HEK293 (cell line): ENCODE measurements at regions not wholly inside any gene's neighbourhood (a gene's known extent, or its start where the extent isn't known, plus 50 kb on each side); places are given as distances from the start of the nearest gene placed in this dataset.

Source experiments
- CTCF ChIA-PET: fragments of 350-600 bp; formaldehyde crosslinking; extraction: SDS; loops from one replicate; lab custom pipeline; 2021; ENCODE audit warnings: antibody characterized with exemption; lab: Yijun Ruan, JAX
- POLR2A ChIA-PET: fragments of 300-600 bp; formaldehyde crosslinking; extraction: SDS; loops from one replicate; lab custom pipeline; 2020; ENCODE audit warnings: antibody characterized with exemption, inconsistent platforms; lab: Yijun Ruan, JAX
- H3K27ac ChIP-seq: fragments of 200-500 bp; sonication (Bioruptor generic); 2 replicates; pipeline ENCODE4 v1.5.1; 2014; ENCODE audit warnings: low read depth, low read length, control low read depth, inconsistent platforms; ENCODE audit errors: extremely low read depth
- H3K36me3 ChIP-seq, 2 experiments: fragments of 200-500 bp in 1 of 2; sonication (Bioruptor generic) in 1 of 2; 1 replicate in 1 of 2; 2 replicates in 1 of 2; pipeline ENCODE4 v1.5.1; 2014 to 2017; ENCODE audit warnings: inconsistent platforms in 2 of 2, low read length in 2 of 2; ENCODE audit not compliant: control insufficient read depth in 2 of 2, insufficient read depth in 1 of 2
- H3K4me1 ChIP-seq: fragments of 200-500 bp; sonication (Bioruptor generic); 2 replicates; pipeline ENCODE4 v1.5.1; 2014; ENCODE audit warnings: mild to moderate bottlenecking, low read length, inconsistent platforms; ENCODE audit not compliant: control insufficient read depth, insufficient read depth
- H3K4me3 ChIP-seq: 2 replicates; pipeline ENCODE4 v1.5.1; 2011; ENCODE audit warnings: low read depth, mild to moderate bottlenecking, control low read depth, low read length, moderate library complexity
- H3K9me3 ChIP-seq: fragments of 200-500 bp; sonication (Bioruptor generic); 2 replicates; pipeline ENCODE4 v1.5.1; 2014; ENCODE audit warnings: low read depth, low read length, inconsistent platforms; ENCODE audit not compliant: control insufficient read depth, insufficient read depth
- ELK4 ChIP-seq: IDR thresholded peaks from 2 replicates; pipeline ENCODE4 v1.6.1; 2011; ENCODE audit warnings: mild to moderate bottlenecking, low read depth, low read length, borderline replicate concordance
- KLF16 ChIP-seq: fragments of 450-650 bp; formaldehyde crosslinking; IDR thresholded peaks from 2 replicates; pipeline ENCODE4 v1.5.1; 2017; ENCODE audit warnings: missing biosample characterization, missing genetic modification characterization
- ZBTB8A ChIP-seq: fragments of 450-650 bp; formaldehyde crosslinking; IDR thresholded peaks from 2 replicates; pipeline ENCODE4 v1.5.1; 2016; ENCODE audit warnings: missing biosample characterization, missing genetic modification characterization
- ZEB2 ChIP-seq: fragments of 450-650 bp; formaldehyde crosslinking; IDR thresholded peaks from 2 replicates; pipeline ENCODE4 v1.5.1; 2016; ENCODE audit warnings: missing biosample characterization, missing genetic modification characterization
- ZNF10 ChIP-seq: fragments of 450-650 bp; formaldehyde crosslinking; IDR thresholded peaks from 2 replicates; pipeline ENCODE4 v1.5.1; 2017; ENCODE audit warnings: missing biosample characterization, missing genetic modification characterization
- ZNF132 ChIP-seq: fragments of 450-650 bp; formaldehyde crosslinking; IDR thresholded peaks from 2 replicates; pipeline ENCODE4 v1.5.1; 2017; ENCODE audit warnings: missing biosample characterization, missing genetic modification characterization, borderline replicate concordance
- ZNF26 ChIP-seq: fragments of 450-650 bp; formaldehyde crosslinking; IDR thresholded peaks from 2 replicates; pipeline ENCODE4 v1.5.1; 2016; ENCODE audit warnings: missing biosample characterization, missing genetic modification characterization
- ZNF302 ChIP-seq: fragments of 450-650 bp; formaldehyde crosslinking; IDR thresholded peaks from 2 replicates; pipeline ENCODE4 v1.5.1; 2016; ENCODE audit warnings: missing biosample characterization, missing genetic modification characterization, low read depth
- ZNF391 ChIP-seq: fragments of 450-650 bp; formaldehyde crosslinking; IDR thresholded peaks from 2 replicates; pipeline ENCODE4 v1.5.1; 2016; ENCODE audit warnings: low read depth, missing biosample characterization, missing genetic modification characterization, borderline replicate concordance
- ZNF530 ChIP-seq: fragments of 450-650 bp; formaldehyde crosslinking; IDR thresholded peaks from 2 replicates; pipeline ENCODE4 v1.5.1; 2016; ENCODE audit warnings: low read depth, missing biosample characterization, missing genetic modification characterization
- ZNF548 ChIP-seq: fragments of 450-650 bp; formaldehyde crosslinking; IDR thresholded peaks from 2 replicates; pipeline ENCODE4 v1.5.1; 2016; ENCODE audit warnings: missing biosample characterization, missing genetic modification characterization
- ZNF555 ChIP-seq: fragments of 450-650 bp; formaldehyde crosslinking; conservative IDR thresholded peaks from 2 replicates; pipeline ENCODE4 v1.5.1; 2017; ENCODE audit warnings: missing biosample characterization, mild to moderate bottlenecking, missing genetic modification characterization, inconsistent platforms
- TF ChIP-seq, protein P1 (sequence below): fragments of 450-650 bp; formaldehyde crosslinking; IDR thresholded peaks from 2 replicates; pipeline ENCODE4 v1.5.1; 2016; ENCODE audit warnings: missing biosample characterization, missing genetic modification characterization, low read depth
- TF ChIP-seq, protein P2 (sequence below): fragments of 450-650 bp; formaldehyde crosslinking; IDR thresholded peaks from 2 replicates; pipeline ENCODE4 v1.5.1; 2016; ENCODE audit warnings: missing biosample characterization, missing genetic modification characterization, borderline replicate concordance
- TF ChIP-seq, protein P3 (sequence below): fragments of 450-650 bp; formaldehyde crosslinking; IDR thresholded peaks from 2 replicates; pipeline ENCODE4 v1.5.1; 2016; ENCODE audit warnings: missing biosample characterization, missing genetic modification characterization

GRCh38 chr4:132056496-132056895, 1092.6 kb upstream of the PCDH10 start:
- Histone ChIP-seq H3K9me3 (no peaks in the 10 kb centered on the region), H3K4me1 (no peaks in the 10 kb centered on the region), H3K36me3 (no peaks in the 10 kb centered on the region), H3K27ac (no peak overlapping the region), H3K4me3 (no peak overlapping the region)
- ChIA-PET CTCF (no interaction called here), POLR2A (no interaction called here)
- no peak for TF ChIP-seq ZNF10

DNA sequence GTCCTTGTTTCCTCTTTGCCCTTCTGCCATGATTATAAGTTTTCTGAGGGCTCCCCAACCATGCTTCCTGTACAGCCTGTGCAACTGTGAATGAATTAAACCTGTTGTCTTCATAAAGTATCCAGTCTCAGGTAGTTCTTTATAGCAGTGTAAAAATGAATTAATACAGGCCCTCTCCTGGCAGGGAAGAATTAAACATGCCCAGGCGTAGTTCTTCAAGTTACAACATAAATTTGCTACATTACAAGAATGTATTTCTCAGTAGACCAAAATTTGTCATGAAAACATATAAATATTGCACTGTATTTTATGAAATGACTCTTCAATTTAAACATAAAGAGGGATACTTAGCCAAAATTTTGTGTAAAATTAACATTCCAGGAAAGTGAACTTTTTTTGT, 1089.9 kb upstream of the PCDH10 start:
- POLR2A ChIA-PET: no interaction called here
- CTCF ChIA-PET: no interaction called here
- Histone ChIP-seq H3K4me3 (no peak overlapping the region), H3K36me3 (no peaks in the 10 kb centered on the region), H3K9me3 (no peaks in the 10 kb centered on the region), H3K27ac (no peak overlapping the region), H3K4me1 (no peaks in the 10 kb centered on the region)
- no peak for TF ChIP-seq ZNF548
- TF ChIP-seq ZNF302 (tag by site-specific recombination): no peak
- TF ChIP-seq ZNF132: no peak
- TF ChIP-seq, protein P1, sequence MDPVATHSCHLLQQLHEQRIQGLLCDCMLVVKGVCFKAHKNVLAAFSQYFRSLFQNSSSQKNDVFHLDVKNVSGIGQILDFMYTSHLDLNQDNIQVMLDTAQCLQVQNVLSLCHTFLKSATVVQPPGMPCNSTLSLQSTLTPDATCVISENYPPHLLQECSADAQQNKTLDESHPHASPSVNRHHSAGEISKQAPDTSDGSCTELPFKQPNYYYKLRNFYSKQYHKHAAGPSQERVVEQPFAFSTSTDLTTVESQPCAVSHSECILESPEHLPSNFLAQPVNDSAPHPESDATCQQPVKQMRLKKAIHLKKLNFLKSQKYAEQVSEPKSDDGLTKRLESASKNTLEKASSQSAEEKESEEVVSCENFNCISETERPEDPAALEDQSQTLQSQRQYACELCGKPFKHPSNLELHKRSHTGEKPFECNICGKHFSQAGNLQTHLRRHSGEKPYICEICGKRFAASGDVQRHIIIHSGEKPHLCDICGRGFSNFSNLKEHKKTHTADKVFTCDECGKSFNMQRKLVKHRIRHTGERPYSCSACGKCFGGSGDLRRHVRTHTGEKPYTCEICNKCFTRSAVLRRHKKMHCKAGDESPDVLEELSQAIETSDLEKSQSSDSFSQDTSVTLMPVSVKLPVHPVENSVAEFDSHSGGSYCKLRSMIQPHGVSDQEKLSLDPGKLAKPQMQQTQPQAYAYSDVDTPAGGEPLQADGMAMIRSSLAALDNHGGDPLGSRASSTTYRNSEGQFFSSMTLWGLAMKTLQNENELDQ: no peak
- TF ChIP-seq KLF16 (tag by site-specific recombination): no peak
- no peak for TF ChIP-seq ZNF391 (tag by site-specific recombination)
- no peak for TF ChIP-seq ZBTB8A (tag by site-specific recombination)
- TF ChIP-seq ZEB2 (tag by site-specific recombination): no peak
- no peak for TF ChIP-seq ELK4
- no peak for TF ChIP-seq ZNF555 (tag by site-specific recombination)
- TF ChIP-seq, protein P2, sequence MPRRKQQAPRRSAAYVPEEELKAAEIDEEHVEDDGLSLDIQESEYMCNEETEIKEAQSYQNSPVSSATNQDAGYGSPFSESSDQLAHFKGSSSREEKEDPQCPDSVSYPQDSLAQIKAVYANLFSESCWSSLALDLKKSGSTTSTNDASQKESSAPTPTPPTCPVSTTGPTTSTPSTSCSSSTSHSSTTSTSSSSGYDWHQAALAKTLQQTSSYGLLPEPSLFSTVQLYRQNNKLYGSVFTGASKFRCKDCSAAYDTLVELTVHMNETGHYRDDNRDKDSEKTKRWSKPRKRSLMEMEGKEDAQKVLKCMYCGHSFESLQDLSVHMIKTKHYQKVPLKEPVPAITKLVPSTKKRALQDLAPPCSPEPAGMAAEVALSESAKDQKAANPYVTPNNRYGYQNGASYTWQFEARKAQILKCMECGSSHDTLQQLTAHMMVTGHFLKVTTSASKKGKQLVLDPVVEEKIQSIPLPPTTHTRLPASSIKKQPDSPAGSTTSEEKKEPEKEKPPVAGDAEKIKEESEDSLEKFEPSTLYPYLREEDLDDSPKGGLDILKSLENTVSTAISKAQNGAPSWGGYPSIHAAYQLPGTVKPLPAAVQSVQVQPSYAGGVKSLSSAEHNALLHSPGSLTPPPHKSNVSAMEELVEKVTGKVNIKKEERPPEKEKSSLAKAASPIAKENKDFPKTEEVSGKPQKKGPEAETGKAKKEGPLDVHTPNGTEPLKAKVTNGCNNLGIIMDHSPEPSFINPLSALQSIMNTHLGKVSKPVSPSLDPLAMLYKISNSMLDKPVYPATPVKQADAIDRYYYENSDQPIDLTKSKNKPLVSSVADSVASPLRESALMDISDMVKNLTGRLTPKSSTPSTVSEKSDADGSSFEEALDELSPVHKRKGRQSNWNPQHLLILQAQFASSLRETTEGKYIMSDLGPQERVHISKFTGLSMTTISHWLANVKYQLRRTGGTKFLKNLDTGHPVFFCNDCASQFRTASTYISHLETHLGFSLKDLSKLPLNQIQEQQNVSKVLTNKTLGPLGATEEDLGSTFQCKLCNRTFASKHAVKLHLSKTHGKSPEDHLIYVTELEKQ (tag by site-specific recombination): no peak
- TF ChIP-seq ZNF530 (tag by site-specific recombination): no peak
- TF ChIP-seq ZNF26 (tag by site-specific recombination): no peak
- TF ChIP-seq, protein P3, sequence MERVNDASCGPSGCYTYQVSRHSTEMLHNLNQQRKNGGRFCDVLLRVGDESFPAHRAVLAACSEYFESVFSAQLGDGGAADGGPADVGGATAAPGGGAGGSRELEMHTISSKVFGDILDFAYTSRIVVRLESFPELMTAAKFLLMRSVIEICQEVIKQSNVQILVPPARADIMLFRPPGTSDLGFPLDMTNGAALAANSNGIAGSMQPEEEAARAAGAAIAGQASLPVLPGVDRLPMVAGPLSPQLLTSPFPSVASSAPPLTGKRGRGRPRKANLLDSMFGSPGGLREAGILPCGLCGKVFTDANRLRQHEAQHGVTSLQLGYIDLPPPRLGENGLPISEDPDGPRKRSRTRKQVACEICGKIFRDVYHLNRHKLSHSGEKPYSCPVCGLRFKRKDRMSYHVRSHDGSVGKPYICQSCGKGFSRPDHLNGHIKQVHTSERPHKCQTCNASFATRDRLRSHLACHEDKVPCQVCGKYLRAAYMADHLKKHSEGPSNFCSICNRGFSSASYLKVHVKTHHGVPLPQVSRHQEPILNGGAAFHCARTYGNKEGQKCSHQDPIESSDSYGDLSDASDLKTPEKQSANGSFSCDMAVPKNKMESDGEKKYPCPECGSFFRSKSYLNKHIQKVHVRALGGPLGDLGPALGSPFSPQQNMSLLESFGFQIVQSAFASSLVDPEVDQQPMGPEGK (tag by site-specific recombination): no peak
